ENCODE measurements at regions not wholly inside any gene's neighbourhood (a gene's known extent, or its start where the extent isn't known, plus 50 kb on each side); places are given as distances from the start of the nearest gene placed in this dataset.

DNA sequence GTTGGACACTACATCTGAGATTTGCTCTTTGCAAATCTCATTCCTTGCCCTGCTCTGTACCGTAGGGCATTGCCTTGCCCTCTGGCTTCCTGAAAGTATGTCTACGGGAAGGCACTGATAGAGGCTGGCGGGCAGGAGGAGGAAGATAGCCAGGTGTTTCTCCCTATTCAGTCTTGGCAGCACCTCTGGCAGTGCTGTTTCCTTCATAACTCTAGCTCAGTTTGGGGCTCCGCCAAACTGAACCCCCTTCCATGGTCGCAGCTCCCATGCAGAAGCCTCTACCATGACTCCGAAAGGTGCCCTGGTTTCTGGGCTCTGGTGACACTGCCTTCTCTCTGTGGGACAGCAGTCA is 122.3 kb upstream of the PRR20G start:
- ATAC-seq, result no peak
- intact Hi-C loops (cut with DNase I), result no loop called here
- Histone ChIP-seq H3K4me3 (no peak overlapping the region), H3K27me3 (no peaks in the 10 kb centered on the region), H3K9me3 (no peaks in the 10 kb centered on the region), H3K36me3 (no peaks in the 10 kb centered on the region), H3K4me1 (no peaks in the 10 kb centered on the region), H3K27ac (no peak overlapping the region)
- TF ChIP-seq, protein P1, sequence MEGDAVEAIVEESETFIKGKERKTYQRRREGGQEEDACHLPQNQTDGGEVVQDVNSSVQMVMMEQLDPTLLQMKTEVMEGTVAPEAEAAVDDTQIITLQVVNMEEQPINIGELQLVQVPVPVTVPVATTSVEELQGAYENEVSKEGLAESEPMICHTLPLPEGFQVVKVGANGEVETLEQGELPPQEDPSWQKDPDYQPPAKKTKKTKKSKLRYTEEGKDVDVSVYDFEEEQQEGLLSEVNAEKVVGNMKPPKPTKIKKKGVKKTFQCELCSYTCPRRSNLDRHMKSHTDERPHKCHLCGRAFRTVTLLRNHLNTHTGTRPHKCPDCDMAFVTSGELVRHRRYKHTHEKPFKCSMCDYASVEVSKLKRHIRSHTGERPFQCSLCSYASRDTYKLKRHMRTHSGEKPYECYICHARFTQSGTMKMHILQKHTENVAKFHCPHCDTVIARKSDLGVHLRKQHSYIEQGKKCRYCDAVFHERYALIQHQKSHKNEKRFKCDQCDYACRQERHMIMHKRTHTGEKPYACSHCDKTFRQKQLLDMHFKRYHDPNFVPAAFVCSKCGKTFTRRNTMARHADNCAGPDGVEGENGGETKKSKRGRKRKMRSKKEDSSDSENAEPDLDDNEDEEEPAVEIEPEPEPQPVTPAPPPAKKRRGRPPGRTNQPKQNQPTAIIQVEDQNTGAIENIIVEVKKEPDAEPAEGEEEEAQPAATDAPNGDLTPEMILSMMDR (IDR thresholded peaks at IDR 0.05), result no peak
- no peak for TF ChIP-seq POLR2A (IDR thresholded peaks at IDR 0.05)
- no peak for DNase-seq
- 83% methylated on average over 3 of the region's 6 CpGs for WGBS (ENCODE audit: insufficient coverage, low coverage, low lambda C conversion rate, missing lambda C conversion rate)

- DNase-seq (no peak), ATAC-seq (no peak)
- intact Hi-C loops (cut with DNase I), result no loop called here
- Histone ChIP-seq H3K4me3 (no peak overlapping the region), H3K27me3 (no peaks in the 10 kb centered on the region), H3K27ac (no peak overlapping the region), H3K9me3 (no peaks in the 10 kb centered on the region), H3K4me1 (no peaks in the 10 kb centered on the region), H3K36me3 (no peaks in the 10 kb centered on the region)
- TF ChIP-seq POLR2A (IDR thresholded peaks at IDR 0.05), result no peak
- TF ChIP-seq, protein P1 (IDR thresholded peaks at IDR 0.05), result no peak
- WGBS (ENCODE audit: insufficient coverage, low coverage, low lambda C conversion rate, missing lambda C conversion rate), result 43% methylated on average over 3 of the region's 9 CpGs
Measured at GRCh38 chr3:127409421-127410136, 121.7 kb upstream of the PRR20G start.

DNA sequence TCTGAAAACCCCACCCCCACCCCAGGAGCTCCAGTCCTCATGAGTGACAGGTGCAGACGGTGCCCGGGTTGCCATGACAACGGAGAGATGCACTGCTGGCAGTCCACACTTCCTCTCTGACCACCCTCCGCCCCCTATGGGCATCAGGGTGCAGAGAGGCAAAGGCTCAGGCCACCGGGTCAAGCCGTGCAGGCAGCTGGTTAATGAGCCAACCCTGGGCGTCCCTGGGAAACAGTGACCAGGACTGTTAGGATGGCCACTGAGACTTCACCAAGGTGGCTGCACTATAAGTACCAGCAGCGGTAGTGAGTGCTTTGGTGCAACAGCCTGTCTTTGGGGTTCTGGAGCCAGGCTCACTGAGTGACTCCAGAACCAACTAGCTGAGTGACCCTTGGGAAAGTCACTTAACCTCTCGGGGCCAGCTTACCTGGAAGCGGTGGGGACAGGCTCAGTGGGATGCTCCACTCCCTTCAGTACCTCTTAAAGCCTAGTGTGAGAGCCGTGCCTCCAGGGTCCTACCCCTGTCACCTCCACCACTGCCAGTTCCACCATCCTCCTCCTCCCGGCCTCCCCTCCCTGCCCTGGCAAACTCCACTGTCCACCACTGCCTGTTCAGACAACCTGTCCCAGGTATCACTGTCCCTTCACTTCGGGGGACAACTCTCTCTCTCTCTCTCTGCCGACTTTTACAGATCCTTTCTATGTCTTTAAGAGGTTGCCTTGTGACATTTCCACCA is 121.0 kb upstream of the PRR20G start:
- WGBS (ENCODE audit: insufficient coverage, low coverage, low lambda C conversion rate, missing lambda C conversion rate), result 30% methylated on average over 3 of the region's 14 CpGs
- peak in 1 of 3 donors; percentile 26 for DNase-seq
- intact Hi-C loops (cut with DNase I), result no loop called here
- Histone ChIP-seq H3K9me3 (no peaks in the 10 kb centered on the region), H3K27me3 (no peaks in the 10 kb centered on the region), H3K36me3 (no peaks in the 10 kb centered on the region), H3K4me1 (no peaks in the 10 kb centered on the region), H3K27ac (no peak overlapping the region), H3K4me3 (no peak overlapping the region)
- ATAC-seq, result no peak
- TF ChIP-seq POLR2A (IDR thresholded peaks at IDR 0.05), result no peak
- TF ChIP-seq, protein P1 (IDR thresholded peaks at IDR 0.05), result no peak

- Histone ChIP-seq H3K4me1 (no peaks in the 10 kb centered on the region), H3K36me3 (no peaks in the 10 kb centered on the region), H3K27me3 (no peaks in the 10 kb centered on the region), H3K9me3 (no peaks in the 10 kb centered on the region), H3K4me3 (no peak overlapping the region), H3K27ac (no peak overlapping the region)
- no peak for DNase-seq
- TF ChIP-seq, protein P1 (IDR thresholded peaks at IDR 0.05), result no peak
- no peak for ATAC-seq
- WGBS (ENCODE audit: insufficient coverage, low coverage, low lambda C conversion rate, missing lambda C conversion rate), result 81% methylated on average over 8 of the region's 15 CpGs
- intact Hi-C loops (cut with DNase I), result no loop called here
Measured at GRCh38 chr3:127408022-127408683, 120.3 kb upstream of the PRR20G start.
